IMR-90 (cell line): ENCODE measurements at regions not wholly inside any gene's neighbourhood (a gene's known extent, or its start where the extent isn't known, plus 50 kb on each side); places are given as distances from the start of the nearest gene placed in this dataset.

Experiments used
- ATAC-seq: fragments of 200-7000 bp; cut with Tn5 transposase; 2 replicates; pipeline ENCODE4 v1.9.1; 2020; ENCODE audit warnings: low read depth, mild to moderate bottlenecking, moderate library complexity
- BruUV-seq: library from RNA; stranded (reverse); fragments of 400-500 nt; replicated peaks from 2 replicates; lab custom pipeline; 2021; lab: Mats Ljungman, UMichigan
- CTCF ChIA-PET: fragments of 300-600 bp; formaldehyde crosslinking; extraction: SDS; loops from one replicate; lab custom pipeline; 2021; ENCODE audit warnings: antibody characterized with exemption; lab: Yijun Ruan, JAX
- POLR2A ChIA-PET: fragments of 300-600 bp; sonication (Branson Sonifier 250); formaldehyde crosslinking; loops from one replicate; lab custom pipeline; 2022; ENCODE audit warnings: antibody characterized with exemption; ENCODE audit not compliant: unreplicated experiment; lab: Charles Lee
- DNase-seq: peaks from one replicate; pipeline ENCODE4 v3.0.0; 2013
- H2AFZ ChIP-seq: replicated peaks from 2 replicates; pipeline ENCODE3; 2013; ENCODE audit warnings: low read length, mild to moderate bottlenecking; ENCODE audit not compliant: poor library complexity
- H2AK5ac ChIP-seq: 2 replicates; pipeline ENCODE4 v1.6.1; 2013; ENCODE audit warnings: low read depth, low read length, inconsistent platforms
- H2AK9ac ChIP-seq: replicated peaks from 2 replicates; pipeline ENCODE3; 2013; ENCODE audit warnings: mild to moderate bottlenecking, low read depth, low read length, moderate library complexity; ENCODE audit not compliant: poor library complexity
- H2BK120ac ChIP-seq: 2 replicates; pipeline ENCODE4 v1.6.1; 2013; ENCODE audit warnings: low read depth, low read length, inconsistent platforms
- H2BK15ac ChIP-seq: 3 replicates; pipeline ENCODE4 v1.6.1; 2013; ENCODE audit warnings: low read depth, low read length, inconsistent platforms
- H2BK20ac ChIP-seq: 2 replicates; pipeline ENCODE4 v1.6.1; 2013; ENCODE audit warnings: low read depth, mild to moderate bottlenecking, inconsistent platforms, low read length, moderate library complexity
- H2BK5ac ChIP-seq: 2 replicates; pipeline ENCODE4 v1.6.1; 2013; ENCODE audit warnings: mild to moderate bottlenecking, low read depth, low read length, inconsistent platforms; ENCODE audit not compliant: poor library complexity, severe bottlenecking
- H3K14ac ChIP-seq: replicated peaks from 2 replicates; pipeline ENCODE4 v1.6.1; 2013; ENCODE audit warnings: low read depth, low read length, inconsistent platforms
- H3K18ac ChIP-seq: 2 replicates; pipeline ENCODE4 v1.6.1; 2013; ENCODE audit warnings: low read depth, low read length, control low read depth
- H3K23ac ChIP-seq: 2 replicates; pipeline ENCODE4 v1.6.1; 2013; ENCODE audit warnings: low read depth, low read length, inconsistent platforms
- H3K27ac ChIP-seq: 2 replicates; pipeline ENCODE4 v1.5.1; 2013; ENCODE audit warnings: mild to moderate bottlenecking, control low read depth, low read length; ENCODE audit not compliant: insufficient read depth
- H3K27me3 ChIP-seq: 2 replicates; pipeline ENCODE4 v1.6.1; 2013; ENCODE audit warnings: low read length; ENCODE audit not compliant: control insufficient read depth, insufficient read depth
- H3K36me3 ChIP-seq: 2 replicates; pipeline ENCODE4 v1.6.1; 2013; ENCODE audit warnings: low read length, mixed read lengths; ENCODE audit not compliant: control insufficient read depth, insufficient read depth
- H3K4ac ChIP-seq: 2 replicates; pipeline ENCODE4 v1.6.1; 2013; ENCODE audit warnings: low read depth, low read length, inconsistent platforms
- H3K4me1 ChIP-seq: 2 replicates; pipeline ENCODE4 v1.6.1; 2013; ENCODE audit warnings: low read length, mixed read lengths; ENCODE audit not compliant: control insufficient read depth, insufficient read depth
- H3K4me2 ChIP-seq: 2 replicates; pipeline ENCODE4 v1.6.1; 2013; ENCODE audit warnings: low read depth, mild to moderate bottlenecking, control low read depth, low read length, moderate library complexity
- H3K4me3 ChIP-seq: 2 replicates; pipeline ENCODE4 v1.5.1; 2013; ENCODE audit warnings: low read depth, mild to moderate bottlenecking, control low read depth, low read length, moderate library complexity; ENCODE audit not compliant: insufficient read depth
- H3K56ac ChIP-seq: 2 replicates; pipeline ENCODE4 v1.6.1; 2013; ENCODE audit warnings: low read length, inconsistent platforms; ENCODE audit not compliant: insufficient read depth; ENCODE audit errors: extremely low read depth
- H3K79me1 ChIP-seq, 2 experiments: 2 replicates each; pipeline ENCODE4 v1.6.1; 2013; ENCODE audit warnings: low read length in 2 of 2, inconsistent platforms in 1 of 2, low read depth in 1 of 2
- H3K9ac ChIP-seq: 2 replicates; pipeline ENCODE4 v1.6.1; 2013; ENCODE audit warnings: low read depth, low read length, control low read depth
- H3K9me1 ChIP-seq: 2 replicates; pipeline ENCODE4 v1.6.1; 2013; ENCODE audit warnings: low read length, inconsistent platforms; ENCODE audit not compliant: insufficient read depth
- H3K9me3 ChIP-seq: 2 replicates; pipeline ENCODE4 v1.6.1; 2013; ENCODE audit warnings: low read length; ENCODE audit not compliant: control insufficient read depth, insufficient read depth
- H4K20me1 ChIP-seq: 2 replicates; pipeline ENCODE4 v1.6.1; 2013; ENCODE audit warnings: low read length, inconsistent platforms; ENCODE audit not compliant: insufficient read depth
- H4K5ac ChIP-seq: 2 replicates; pipeline ENCODE4 v1.6.1; 2013; ENCODE audit warnings: mild to moderate bottlenecking, low read depth, low read length, control low read depth
- H4K8ac ChIP-seq, 2 experiments: 2 replicates each; pipeline ENCODE4 v1.6.1; 2013; ENCODE audit warnings: low read depth in 2 of 2, low read length in 2 of 2, control low read depth in 1 of 2, inconsistent platforms in 1 of 2
- H4K91ac ChIP-seq: 2 replicates; pipeline ENCODE4 v1.6.1; 2013; ENCODE audit warnings: low read depth, low read length, inconsistent platforms; ENCODE audit not compliant: insufficient read depth
- BHLHE40 ChIP-seq: fragments of 150-350 bp; IDR thresholded peaks from 2 replicates; pipeline ENCODE4 v1.6.1; 2016; ENCODE audit warnings: mild to moderate bottlenecking, low read depth, low read length
- CEBPB ChIP-seq: IDR thresholded peaks from 2 replicates; pipeline ENCODE4 v1.6.1; 2012; ENCODE audit warnings: low read depth, low read length, improper control_type of control experiment
- CHD1 ChIP-seq: IDR thresholded peaks from 2 replicates; pipeline ENCODE4 v1.6.1; 2012; ENCODE audit warnings: low read depth, low read length, improper control_type of control experiment
- CTCF ChIP-seq: conservative IDR thresholded peaks from 2 replicates; pipeline ENCODE4 v1.5.1; 2012; ENCODE audit warnings: mild to moderate bottlenecking, low read depth, low read length, improper control_type of control experiment
- ELK1 ChIP-seq: fragments of 150-350 bp; IDR thresholded peaks from 2 replicates; pipeline ENCODE4 v1.6.1; 2016; ENCODE audit warnings: low read depth, mild to moderate bottlenecking, low read length, moderate library complexity, borderline replicate concordance
- FOS ChIP-seq: fragments of 150-350 bp; IDR thresholded peaks from 2 replicates; pipeline ENCODE4 v1.6.1; 2016; ENCODE audit warnings: low read depth, low read length
- MAFK ChIP-seq: IDR thresholded peaks from 2 replicates; pipeline ENCODE4 v1.6.1; 2012; ENCODE audit warnings: low read depth, low read length, improper control_type of control experiment
- MXI1 ChIP-seq: IDR thresholded peaks from 2 replicates; pipeline ENCODE4 v1.6.1; 2012; ENCODE audit warnings: low read depth, mild to moderate bottlenecking, low read length, moderate library complexity, borderline replicate concordance
- NFE2L2 ChIP-seq: fragments of 150-350 bp; IDR thresholded peaks from 2 replicates; pipeline ENCODE4 v1.6.1; 2016; ENCODE audit warnings: low read depth, mild to moderate bottlenecking, low read length
- POLR2A ChIP-seq: IDR thresholded peaks from 2 replicates; pipeline ENCODE4 v1.6.1; 2012; ENCODE audit warnings: mild to moderate bottlenecking, low read depth, low read length
- RAD21 ChIP-seq: IDR thresholded peaks from 2 replicates; pipeline ENCODE4 v1.6.1; 2012; ENCODE audit warnings: low read length, improper control_type of control experiment
- RCOR1 ChIP-seq: IDR thresholded peaks from 2 replicates; pipeline ENCODE4 v1.6.1; 2012; ENCODE audit warnings: mild to moderate bottlenecking, low read length, improper control_type of control experiment; ENCODE audit not compliant: insufficient replicate concordance
- RFX5 ChIP-seq: IDR thresholded peaks from 2 replicates; pipeline ENCODE4 v1.8.0; 2012; ENCODE audit warnings: low read depth, mild to moderate bottlenecking, low read length, moderate library complexity
- SMC3 ChIP-seq: fragments of 150-350 bp; IDR thresholded peaks from 2 replicates; pipeline ENCODE4 v1.6.1; 2016; ENCODE audit warnings: low read depth, mild to moderate bottlenecking, antibody characterized with exemption, low read length, moderate library complexity
- USF2 ChIP-seq: fragments of 150-350 bp; IDR thresholded peaks from 2 replicates; pipeline ENCODE4 v1.6.1; 2017; ENCODE audit warnings: mild to moderate bottlenecking, antibody characterized with exemption, low read length, low read depth
- WGBS, 2 experiments: methylation state at CpG; one replicate each; pipeline versions ENCODE4 v1.1.5 to v1.1.7; 2013; ENCODE audit warnings: missing lambda C conversion rate in 2 of 2; ENCODE audit not compliant: insufficient read length in 1 of 2; ENCODE audit errors: extremely low coverage in 2 of 2; 5-methylcytosine and 5-hydroxymethylcytosine counted together
- dilution Hi-C: fragments of 300-500 bp; cut with HindIII; formaldehyde crosslinking; loops from one replicate; pipeline ENCODE4 v1.14.3; 2018; ENCODE audit warnings: low sequenced_read_pairs; ENCODE audit not compliant: unreplicated experiment
- in situ Hi-C: fragments of 300-500 bp; cut with MboI; formaldehyde crosslinking; loops from 3 replicates; pipeline ENCODE4 v1.14.3; 2019; ENCODE audit warnings: low sequenced_read_pairs, inconsistent platforms, mixed read lengths
- intact Hi-C: fragments of 100-400 bp; cut with micrococcal nuclease; formaldehyde crosslinking; loops from 2 replicates; pipeline ENCODE4 v1.10.0; 2022

GRCh38 chr1:157910270-157910669, 68.7 kb upstream of the CD5L start:
- Histone ChIP-seq H3K4me1 (no peaks in the 10 kb centered on the region), H2BK120ac (no peak overlapping the region), H3K79me1 (no peaks in the 10 kb centered on the region), H4K91ac (no peak overlapping the region), H3K9me1 (no peaks in the 10 kb centered on the region), H3K18ac (no peak overlapping the region), H2BK15ac (no peak overlapping the region), H3K23ac (no peak overlapping the region), H3K4me2 (no peak overlapping the region), H3K56ac (no peak overlapping the region), H4K5ac (no peak overlapping the region), H3K4me3 (no peak overlapping the region), H4K8ac (no peak overlapping the region), H2AFZ (no peak overlapping the region), H2AK9ac (no peak overlapping the region), H3K14ac (no peak overlapping the region), H3K9me3 (no peaks in the 10 kb centered on the region), H3K27me3 (no peaks in the 10 kb centered on the region), H4K20me1 (no peaks in the 10 kb centered on the region), H2BK20ac (no peak overlapping the region), H2AK5ac (no peak overlapping the region), H3K36me3 (no peaks in the 10 kb centered on the region), H3K4ac (no peak overlapping the region), H3K27ac (no peak overlapping the region), H2BK5ac (no peak overlapping the region), H3K9ac (no peak overlapping the region)
- no TSS peak for BruUV-seq
- ChIA-PET CTCF (no interaction called here), POLR2A (no interaction called here)
- in situ Hi-C loops, result no loop called here
- DNase-seq (no peak), ATAC-seq (no peak)
- dilution Hi-C loops, result no loop called here
- TF ChIP-seq ELK1 (no peak), RFX5 (no peak), RAD21 (no peak), NFE2L2 (no peak), BHLHE40 (no peak), MXI1 (no peak), CTCF (no peak), SMC3 (no peak), POLR2A (no peak), MAFK (no peak), FOS (no peak), USF2 (no peak), RCOR1 (no peak), CEBPB (no peak), CHD1 (no peak)
- no CpG with 5 or more reads among the region's 1 CpG for WGBS, 2 experiments
- intact Hi-C loops, result no loop called here
